PC-3 (cell line): ENCODE measurements at regions not wholly inside any gene's neighbourhood (a gene's known extent, or its start where the extent isn't known, plus 50 kb on each side); places are given as distances from the start of the nearest gene placed in this dataset.

Experiments used
- EZH2phosphoT487 ChIP-seq: fragments of 300-600 bp; sonication (generic); IDR thresholded peaks from 2 replicates; pipeline ENCODE4 v1.6.1; 2018; ENCODE audit warnings: mild to moderate bottlenecking, antibody characterized with exemption, low read length, borderline replicate concordance
- TF ChIP-seq, protein P1 (sequence below): fragments of 300-600 bp; sonication (generic); conservative IDR thresholded peaks from 2 replicates; pipeline ENCODE4 v1.5.1; 2017; ENCODE audit warnings: antibody characterized with exemption, low read depth, mild to moderate bottlenecking, low read length

DNA sequence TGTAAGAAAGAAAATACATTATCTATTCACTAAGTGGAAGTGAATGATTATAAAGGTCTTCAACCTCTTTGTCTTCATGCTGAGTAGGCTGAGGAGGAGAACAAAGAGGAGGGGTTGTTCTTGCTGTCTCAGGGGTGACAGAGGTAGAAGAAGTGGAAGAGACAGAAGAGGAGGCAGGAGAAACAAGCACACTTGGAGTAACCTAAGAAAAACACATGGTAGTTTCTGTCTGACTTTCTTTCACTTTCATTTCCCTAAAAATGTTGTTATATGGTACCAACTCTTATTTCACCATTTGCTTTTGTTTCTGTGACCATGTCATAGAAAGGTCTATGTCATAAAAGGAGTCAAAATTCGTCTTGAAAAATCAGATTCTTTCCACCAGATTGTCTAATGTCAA is 696.6 kb upstream of the BRINP3 start:
- TF ChIP-seq, protein P1, sequence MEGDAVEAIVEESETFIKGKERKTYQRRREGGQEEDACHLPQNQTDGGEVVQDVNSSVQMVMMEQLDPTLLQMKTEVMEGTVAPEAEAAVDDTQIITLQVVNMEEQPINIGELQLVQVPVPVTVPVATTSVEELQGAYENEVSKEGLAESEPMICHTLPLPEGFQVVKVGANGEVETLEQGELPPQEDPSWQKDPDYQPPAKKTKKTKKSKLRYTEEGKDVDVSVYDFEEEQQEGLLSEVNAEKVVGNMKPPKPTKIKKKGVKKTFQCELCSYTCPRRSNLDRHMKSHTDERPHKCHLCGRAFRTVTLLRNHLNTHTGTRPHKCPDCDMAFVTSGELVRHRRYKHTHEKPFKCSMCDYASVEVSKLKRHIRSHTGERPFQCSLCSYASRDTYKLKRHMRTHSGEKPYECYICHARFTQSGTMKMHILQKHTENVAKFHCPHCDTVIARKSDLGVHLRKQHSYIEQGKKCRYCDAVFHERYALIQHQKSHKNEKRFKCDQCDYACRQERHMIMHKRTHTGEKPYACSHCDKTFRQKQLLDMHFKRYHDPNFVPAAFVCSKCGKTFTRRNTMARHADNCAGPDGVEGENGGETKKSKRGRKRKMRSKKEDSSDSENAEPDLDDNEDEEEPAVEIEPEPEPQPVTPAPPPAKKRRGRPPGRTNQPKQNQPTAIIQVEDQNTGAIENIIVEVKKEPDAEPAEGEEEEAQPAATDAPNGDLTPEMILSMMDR, result no peak
- TF ChIP-seq EZH2phosphoT487, result no peak
